Vagina (tissue), 2 donors: ENCODE measurements at regions not wholly inside any gene's neighbourhood (a gene's known extent, or its start where the extent isn't known, plus 50 kb on each side); places are given as distances from the start of the nearest gene placed in this dataset.

Source experiments
- DNase-seq, 2 donors: peaks; one replicate each; pipeline ENCODE4 v3.0.0-alpha.2; 2017; ENCODE audit errors: extremely low spot score in 2 of 2
- H3K27ac ChIP-seq: fragments of 200-600 bp; sonication (generic); one replicate; pipeline ENCODE4 v1.5.1; 2019
- H3K27me3 ChIP-seq: fragments of 200-600 bp; sonication (generic); one replicate; pipeline ENCODE4 v1.5.1; 2019
- H3K36me3 ChIP-seq, 2 donors: fragments of 200-600 bp; sonication (generic); one replicate each; pipeline ENCODE4 v1.5.1; 2017 to 2019
- H3K4me1 ChIP-seq: fragments of 200-600 bp; sonication (generic); one replicate; pipeline ENCODE4 v1.5.1; 2019
- H3K4me3 ChIP-seq, 2 donors: fragments of 200-600 bp; sonication (generic); 1 replicate in 1 of 2; 2 replicates in 1 of 2; pipeline ENCODE4 v1.5.1; 2016 to 2019
- H3K9me3 ChIP-seq: fragments of 200-600 bp; sonication (generic); one replicate; pipeline ENCODE4 v1.5.1; 2019
- CTCF ChIP-seq, 3 experiments: fragments of 450-650 bp in 2 of 3; fragments of 200-600 bp in 1 of 3; sonication (generic) in 1 of 3; IDR thresholded peaks; one replicate each; pipeline ENCODE4 v1.5.1; 2017 to 2019; ENCODE audit warnings: antibody characterized with exemption in 3 of 3, mild to moderate bottlenecking in 2 of 3, moderate library complexity in 2 of 3
- POLR2A ChIP-seq, 2 donors: fragments of 450-650 bp; IDR thresholded peaks; one replicate each; pipeline ENCODE4 v1.6.1; 2017; ENCODE audit warnings: antibody characterized with exemption in 2 of 2, mild to moderate bottlenecking in 2 of 2, moderate library complexity in 2 of 2
- POLR2AphosphoS5 ChIP-seq, 2 donors: sonication (generic); formaldehyde crosslinking; IDR thresholded peaks; one replicate each; pipeline ENCODE4 v1.9.0; 2017; ENCODE audit warnings: antibody characterized with exemption in 2 of 2, mild to moderate bottlenecking in 2 of 2, low read depth in 1 of 2; ENCODE audit not compliant: insufficient read depth in 1 of 2
- intact Hi-C: fragments of 100-400 bp; cut with DNase I; formaldehyde crosslinking; loops from one replicate; pipeline ENCODE4 v1.15.1; 2023

GRCh38 chr12:74981541-74981940 lies 228.1 kb downstream of the KCNC2 start:
- intact Hi-C loops, result no loop called here
- H3K4me1 ChIP-seq, result no peaks in the 10 kb centered on the region
- TF ChIP-seq CTCF (IDR thresholded peaks at IDR 0.05), result no peak
- TF ChIP-seq POLR2AphosphoS5 (IDR thresholded peaks at IDR 0.05; ENCODE audit: insufficient read depth in 1 of 2, low read depth in 1 of 2), result no peak
- TF ChIP-seq POLR2A (IDR thresholded peaks at IDR 0.05), result no peak
- no peak for DNase-seq
- no peak overlapping the region for H3K27ac ChIP-seq
- no peaks in the 10 kb centered on the region for H3K27me3 ChIP-seq
- no peaks in the 10 kb centered on the region for H3K36me3 ChIP-seq
- H3K9me3 ChIP-seq, result no peaks in the 10 kb centered on the region
- no peak overlapping the region for H3K4me3 ChIP-seq

GRCh38 chr12:74983917-74984316 lies 225.7 kb downstream of the KCNC2 start:
- Histone ChIP-seq H3K9me3 (no peaks in the 10 kb centered on the region), H3K4me1 (no peaks in the 10 kb centered on the region), H3K27ac (no peak overlapping the region), H3K36me3 (no peaks in the 10 kb centered on the region), H3K4me3 (no peak overlapping the region), H3K27me3 (no peaks in the 10 kb centered on the region)
- intact Hi-C loops, result no loop called here
- TF ChIP-seq POLR2AphosphoS5 (IDR thresholded peaks at IDR 0.05; ENCODE audit: insufficient read depth in 1 of 2, low read depth in 1 of 2), result no peak
- no peak for TF ChIP-seq CTCF (IDR thresholded peaks at IDR 0.05)
- no peak for TF ChIP-seq POLR2A (IDR thresholded peaks at IDR 0.05)
- DNase-seq, result no peak

GRCh38 chr12:74984631-74985030 lies 225.0 kb downstream of the KCNC2 start:
- Histone ChIP-seq H3K27me3 (no peaks in the 10 kb centered on the region), H3K4me1 (no peaks in the 10 kb centered on the region), H3K36me3 (no peaks in the 10 kb centered on the region), H3K4me3 (no peak overlapping the region), H3K27ac (no peak overlapping the region), H3K9me3 (no peaks in the 10 kb centered on the region)
- DNase-seq, result no peak
- TF ChIP-seq POLR2AphosphoS5 (IDR thresholded peaks at IDR 0.05; ENCODE audit: insufficient read depth in 1 of 2, low read depth in 1 of 2), result no peak
- no peak for TF ChIP-seq CTCF (IDR thresholded peaks at IDR 0.05)
- TF ChIP-seq POLR2A (IDR thresholded peaks at IDR 0.05), result no peak
- intact Hi-C loops, result no loop called here

- no peak overlapping the region for H3K4me3 ChIP-seq
- TF ChIP-seq POLR2AphosphoS5 (IDR thresholded peaks at IDR 0.05; ENCODE audit: insufficient read depth in 1 of 2, low read depth in 1 of 2), result no peak
- no peak for TF ChIP-seq POLR2A (IDR thresholded peaks at IDR 0.05)
- TF ChIP-seq CTCF (IDR thresholded peaks at IDR 0.05), result no peak
- H3K9me3 ChIP-seq, result no peaks in the 10 kb centered on the region
- H3K27ac ChIP-seq, result no peak overlapping the region
- no peaks in the 10 kb centered on the region for H3K4me1 ChIP-seq
- DNase-seq, result peak in 1 of 2 donors; percentile 83
- intact Hi-C loops, result no loop called here
- no peaks in the 10 kb centered on the region for H3K36me3 ChIP-seq
- no peaks in the 10 kb centered on the region for H3K27me3 ChIP-seq
Observed at GRCh38 chr12:74985293-74985985, 224.2 kb downstream of the KCNC2 start.

GRCh38 chr12:74985986-74986319 lies 223.7 kb downstream of the KCNC2 start:
- H3K4me3 ChIP-seq, result no peak overlapping the region
- intact Hi-C loops, result no loop called here
- no peaks in the 10 kb centered on the region for H3K27me3 ChIP-seq
- no peak overlapping the region for H3K27ac ChIP-seq
- no peaks in the 10 kb centered on the region for H3K9me3 ChIP-seq
- no peaks in the 10 kb centered on the region for H3K36me3 ChIP-seq
- no peak for DNase-seq
- TF ChIP-seq CTCF (IDR thresholded peaks at IDR 0.05), result no peak
- no peak for TF ChIP-seq POLR2A (IDR thresholded peaks at IDR 0.05)
- no peak for TF ChIP-seq POLR2AphosphoS5 (IDR thresholded peaks at IDR 0.05; ENCODE audit: insufficient read depth in 1 of 2, low read depth in 1 of 2)
- H3K4me1 ChIP-seq, result no peaks in the 10 kb centered on the region
